ENCODE measurements at regions not wholly inside any gene's neighbourhood (a gene's known extent, or its start where the extent isn't known, plus 50 kb on each side); places are given as distances from the start of the nearest gene placed in this dataset.

GRCh38 chr2:19439081-19439480, 80.7 kb upstream of the OSR1 start:
- Histone ChIP-seq H3K4me1 (ENCODE audit: insufficient read depth, low read length) (no peaks in the 10 kb centered on the region), H3K9me2 (replicated peaks; ENCODE audit: low read length) (no peaks in the 10 kb centered on the region; the same call in 1 of the 2 replicates), H3K9me3 (ENCODE audit: low read length) (no peaks in the 10 kb centered on the region), H3K4me2 (ENCODE audit: low read length) (no peak overlapping the region), H2AFZ (ENCODE audit: low read length) (no peak overlapping the region), H3K36me3 (ENCODE audit: low read depth, low read length) (no peaks in the 10 kb centered on the region), H4K20me1 (ENCODE audit: low read length) (no peaks in the 10 kb centered on the region), H3K4me3 (ENCODE audit: low read length) (no peak overlapping the region), H3K9ac (ENCODE audit: low read length) (no peak overlapping the region), H3F3A (ENCODE audit: low read length, unreplicated experiment) (no peaks in the 10 kb centered on the region), H3K27ac (ENCODE audit: low read length) (no peak overlapping the region), H3K27me3 (ENCODE audit: low read length) (no peaks in the 10 kb centered on the region), H3K79me2 (ENCODE audit: low read length) (no peaks in the 10 kb centered on the region)
- ChIA-PET POLR2A (ENCODE audit: unreplicated experiment) (no interaction called here), CTCF (no interaction called here)
- BruUV-seq (replicated peaks) = no TSS peak
- DNase-seq = no peak
- TF ChIP-seq CTCF (conservative IDR thresholded peaks at IDR 0.05; ENCODE audit: low read depth, low read length) (no peak), EZH2 (IDR thresholded peaks at IDR 0.05; ENCODE audit: low read length, unreplicated experiment) (no peak), EZH2phosphoT487 (IDR thresholded peaks at IDR 0.05; ENCODE audit: borderline replicate concordance, low read length) (no peak)
- intact Hi-C loops (cut with micrococcal nuclease) = no loop called here
- ATAC-seq = no peak

GRCh38 chr2:19435815-19436214, 77.4 kb upstream of the OSR1 start:
- ChIA-PET POLR2A (ENCODE audit: unreplicated experiment) (no interaction called here), CTCF (no interaction called here)
- BruUV-seq (replicated peaks) = no TSS peak

GRCh38 chr2:19434413-19434812, 76.0 kb upstream of the OSR1 start:
- no TSS peak for BruUV-seq (replicated peaks)
- CTCF ChIA-PET = no interaction called here
- DNase-seq = no peak

More at GRCh38 chr2:19435815-19436214, 77.4 kb upstream of the OSR1 start:
- Histone ChIP-seq H4K20me1 (ENCODE audit: low read length) (no peaks in the 10 kb centered on the region), H3K9ac (ENCODE audit: low read length) (no peak overlapping the region), H3K4me3 (ENCODE audit: low read length) (no peak overlapping the region), H3K79me2 (ENCODE audit: low read length) (no peaks in the 10 kb centered on the region), H3K4me1 (ENCODE audit: insufficient read depth, low read length) (no peaks in the 10 kb centered on the region), H3K27ac (ENCODE audit: low read length) (no peak overlapping the region), H3K4me2 (ENCODE audit: low read length) (no peak overlapping the region), H3K9me3 (ENCODE audit: low read length) (no peaks in the 10 kb centered on the region), H2AFZ (ENCODE audit: low read length) (no peak overlapping the region), H3K27me3 (ENCODE audit: low read length) (no peaks in the 10 kb centered on the region), H3K36me3 (ENCODE audit: low read depth, low read length) (no peaks in the 10 kb centered on the region), H3F3A (ENCODE audit: low read length, unreplicated experiment) (no peaks in the 10 kb centered on the region), H3K9me2 (replicated peaks; ENCODE audit: low read length) (no peaks in the 10 kb centered on the region; the same call in 1 of the 2 replicates)
- TF ChIP-seq CTCF (conservative IDR thresholded peaks at IDR 0.05; ENCODE audit: low read depth, low read length) (no peak), EZH2 (IDR thresholded peaks at IDR 0.05; ENCODE audit: low read length, unreplicated experiment) (no peak), EZH2phosphoT487 (IDR thresholded peaks at IDR 0.05; ENCODE audit: borderline replicate concordance, low read length) (no peak)
- DNase-seq = no peak
- intact Hi-C loops (cut with micrococcal nuclease) = no loop called here
- no peak for ATAC-seq

More at GRCh38 chr2:19434413-19434812, 76.0 kb upstream of the OSR1 start:
- Histone ChIP-seq H3K9ac (ENCODE audit: low read length) (no peak overlapping the region), H3K4me3 (ENCODE audit: low read length) (no peak overlapping the region), H3F3A (ENCODE audit: low read length, unreplicated experiment) (no peaks in the 10 kb centered on the region), H3K9me3 (ENCODE audit: low read length) (no peaks in the 10 kb centered on the region), H3K27me3 (ENCODE audit: low read length) (no peaks in the 10 kb centered on the region), H3K79me2 (ENCODE audit: low read length) (no peaks in the 10 kb centered on the region), H3K9me2 (replicated peaks; ENCODE audit: low read length) (no peaks in the 10 kb centered on the region; the same call in 1 of the 2 replicates), H3K4me2 (ENCODE audit: low read length) (no peak overlapping the region), H3K27ac (ENCODE audit: low read length) (no peak overlapping the region), H3K36me3 (ENCODE audit: low read depth, low read length) (no peaks in the 10 kb centered on the region), H3K4me1 (ENCODE audit: insufficient read depth, low read length) (no peaks in the 10 kb centered on the region), H2AFZ (ENCODE audit: low read length) (no peak overlapping the region), H4K20me1 (ENCODE audit: low read length) (no peaks in the 10 kb centered on the region)
- no peak for ATAC-seq
- POLR2A ChIA-PET (ENCODE audit: unreplicated experiment) = no interaction called here
- TF ChIP-seq EZH2 (IDR thresholded peaks at IDR 0.05; ENCODE audit: low read length, unreplicated experiment) (no peak), EZH2phosphoT487 (IDR thresholded peaks at IDR 0.05; ENCODE audit: borderline replicate concordance, low read length) (no peak), CTCF (conservative IDR thresholded peaks at IDR 0.05; ENCODE audit: low read depth, low read length) (no peak)
- intact Hi-C loops (cut with micrococcal nuclease) = no loop called here

All from PC-3 (cell line).